Endothelial cell (in vitro differentiated cells): ENCODE measurements at regions not wholly inside any gene's neighbourhood (a gene's known extent, or its start where the extent isn't known, plus 50 kb on each side); places are given as distances from the start of the nearest gene placed in this dataset.

Experiments
- DNase-seq: peaks from one replicate; pipeline ENCODE4 v3.0.0; 2021; ENCODE audit warnings: low spot score
- H3K27ac Mint-ChIP-seq: one replicate; pipeline ENCODE4 v1.8.0; 2021; ENCODE audit warnings: mixed read lengths, inconsistent platforms; ENCODE audit not compliant: unreplicated experiment
- H3K27me3 Mint-ChIP-seq: one replicate; pipeline ENCODE4 v1.8.0; 2021; ENCODE audit warnings: mild to moderate bottlenecking, moderate library complexity, mixed read lengths, inconsistent platforms; ENCODE audit not compliant: unreplicated experiment
- H3K36me3 Mint-ChIP-seq: one replicate; pipeline ENCODE4 v1.8.0; 2021; ENCODE audit warnings: mild to moderate bottlenecking, low read depth, mixed read lengths, inconsistent platforms; ENCODE audit not compliant: unreplicated experiment
- H3K4me1 Mint-ChIP-seq: one replicate; pipeline ENCODE4 v1.8.0; 2021; ENCODE audit warnings: mild to moderate bottlenecking, mixed read lengths, inconsistent platforms; ENCODE audit not compliant: unreplicated experiment
- H3K4me3 Mint-ChIP-seq: one replicate; pipeline ENCODE4 v1.8.0; 2021; ENCODE audit warnings: mild to moderate bottlenecking, mixed read lengths, inconsistent platforms; ENCODE audit not compliant: unreplicated experiment
- H3K9me3 Mint-ChIP-seq: one replicate; pipeline ENCODE4 v1.8.0; 2021; ENCODE audit warnings: mixed read lengths, inconsistent platforms; ENCODE audit not compliant: unreplicated experiment
- CTCF ChIP-seq: fragments of 200-600 bp; sonication (generic); IDR thresholded peaks from one replicate; pipeline ENCODE4 v1.5.0; 2021; ENCODE audit warnings: antibody characterized with exemption; ENCODE audit not compliant: unreplicated experiment

- Mint-ChIP-seq H3K4me1 (peaks cover 24% of the 10 kb centered on the region), H3K9me3 (no peaks in the 10 kb centered on the region), H3K27ac (no peak overlapping the region), H3K4me3 (no peak overlapping the region), H3K27me3 (peaks cover 3% of the 10 kb centered on the region), H3K36me3 (no peaks in the 10 kb centered on the region)
- no peak for DNase-seq
- no peak for TF ChIP-seq CTCF
Observed at GRCh38 chr9:113665064-113665463, 201.5 kb downstream of the RGS3 start.

GRCh38 chr9:113665756-113666155 is 202.2 kb downstream of the RGS3 start:
- Mint-ChIP-seq H3K4me3 (no peak overlapping the region), H3K9me3 (no peaks in the 10 kb centered on the region)

GRCh38 chr9:113668061-113668460 is 204.5 kb downstream of the RGS3 start:
- peaks cover 21% of the 10 kb centered on the region for H3K4me1 Mint-ChIP-seq
- no peaks in the 10 kb centered on the region for H3K9me3 Mint-ChIP-seq
- no peak for TF ChIP-seq CTCF
- H3K36me3 Mint-ChIP-seq: peaks cover 6% of the 10 kb centered on the region
- no peak for DNase-seq
- no peak overlapping the region for H3K27ac Mint-ChIP-seq
- peaks cover 5% of the 10 kb centered on the region for H3K27me3 Mint-ChIP-seq
- no peak overlapping the region for H3K4me3 Mint-ChIP-seq

More at GRCh38 chr9:113665756-113666155, 202.2 kb downstream of the RGS3 start:
- Mint-ChIP-seq H3K27ac (no peak overlapping the region), H3K4me1 (peaks cover 26% of the 10 kb centered on the region), H3K36me3 (peaks cover 6% of the 10 kb centered on the region), H3K27me3 (peaks cover 5% of the 10 kb centered on the region)
- DNase-seq: no peak
- no peak for TF ChIP-seq CTCF

GRCh38 chr9:113669522-113670115 is 206.1 kb downstream of the RGS3 start:
- no peaks in the 10 kb centered on the region for H3K9me3 Mint-ChIP-seq
- no peak for TF ChIP-seq CTCF
- peak overlapping the region; percentile 50 for H3K27ac Mint-ChIP-seq
- H3K4me1 Mint-ChIP-seq: peaks cover 14% of the 10 kb centered on the region
- DNase-seq: no peak
- H3K27me3 Mint-ChIP-seq: peaks cover 5% of the 10 kb centered on the region
- H3K4me3 Mint-ChIP-seq: no peak overlapping the region
- H3K36me3 Mint-ChIP-seq: peaks cover 6% of the 10 kb centered on the region

GRCh38 chr9:113673726-113674125 is 202.4 kb upstream of the ZNF618 start:
- Mint-ChIP-seq H3K36me3 (peaks cover 6% of the 10 kb centered on the region), H3K27me3 (peaks cover 11% of the 10 kb centered on the region), H3K27ac (no peak overlapping the region), H3K9me3 (no peaks in the 10 kb centered on the region), H3K4me1 (peaks cover 9% of the 10 kb centered on the region), H3K4me3 (no peak overlapping the region)
- no peak for DNase-seq
- no peak for TF ChIP-seq CTCF
